Endodermal cell (in vitro differentiated cells): ENCODE measurements at regions not wholly inside any gene's neighbourhood (a gene's known extent, or its start where the extent isn't known, plus 50 kb on each side); places are given as distances from the start of the nearest gene placed in this dataset.

ENCODE experiments used
- DNase-seq: peaks from one replicate; pipeline ENCODE4 v3.0.0-alpha.2; 2017
- H3K27ac ChIP-seq: 2 replicates; pipeline ENCODE4 v1.5.1; 2013; ENCODE audit warnings: mild to moderate bottlenecking, low read depth, low read length, moderate library complexity
- H3K27me3 ChIP-seq: 2 replicates; pipeline ENCODE4 v1.6.1; 2013; ENCODE audit warnings: mild to moderate bottlenecking, low read length, moderate library complexity; ENCODE audit not compliant: insufficient read depth, control insufficient read depth, poor library complexity, severe bottlenecking
- H3K36me3 ChIP-seq: 2 replicates; pipeline ENCODE4 v1.7.0; 2013; ENCODE audit warnings: mild to moderate bottlenecking, low read length, moderate library complexity; ENCODE audit not compliant: control insufficient read depth, insufficient read depth
- H3K4me1 ChIP-seq: one replicate; pipeline ENCODE4 v1.7.0; 2013; ENCODE audit warnings: low read length; ENCODE audit not compliant: control insufficient read depth, insufficient read depth
- H3K4me3 ChIP-seq: 2 replicates; pipeline ENCODE4 v1.5.1; 2013; ENCODE audit warnings: mild to moderate bottlenecking, low read length, moderate library complexity
- H3K9ac ChIP-seq: 2 replicates; pipeline ENCODE4 v1.6.1; 2013; ENCODE audit warnings: mild to moderate bottlenecking, low read length, moderate library complexity; ENCODE audit not compliant: poor library complexity, severe bottlenecking; ENCODE audit errors: extremely low read depth
- H3K9me3 ChIP-seq: 2 replicates; pipeline ENCODE4 v1.6.1; 2013; ENCODE audit warnings: mild to moderate bottlenecking, low read length, moderate library complexity; ENCODE audit not compliant: control insufficient read depth
- H3K27ac Mint-ChIP-seq: 2 replicates; pipeline ENCODE4 v1.8.0; 2020; ENCODE audit warnings: mixed read lengths
- H3K27me3 Mint-ChIP-seq: 2 replicates; pipeline ENCODE4 v1.8.0; 2021; ENCODE audit warnings: mild to moderate bottlenecking, mixed read lengths; ENCODE audit not compliant: insufficient read depth
- H3K36me3 Mint-ChIP-seq: 2 replicates; pipeline ENCODE4 v1.8.0; 2020; ENCODE audit warnings: low read depth, mixed read lengths
- H3K4me1 Mint-ChIP-seq: 2 replicates; pipeline ENCODE4 v1.8.0; 2020; ENCODE audit warnings: mixed read lengths
- H3K4me3 Mint-ChIP-seq: 2 replicates; pipeline ENCODE4 v1.8.0; 2020; ENCODE audit warnings: mild to moderate bottlenecking, moderate library complexity, mixed read lengths
- H3K9me3 Mint-ChIP-seq: 2 replicates; pipeline ENCODE4 v1.8.0; 2020; ENCODE audit warnings: mild to moderate bottlenecking, mixed read lengths
- CTCF ChIP-seq: fragments of 200-600 bp; sonication (generic); conservative IDR thresholded peaks from 2 replicates; pipeline ENCODE4 v1.5.0; 2021; ENCODE audit warnings: antibody characterized with exemption, mild to moderate bottlenecking
- WGBS, 2 experiments: methylation state at CpG; one replicate each; pipeline versions ENCODE4 v1.1.5 to v1.1.7; 2013; ENCODE audit warnings: missing lambda C conversion rate in 2 of 2, mixed read lengths in 1 of 2; ENCODE audit not compliant: insufficient coverage in 1 of 2, insufficient read length in 1 of 2; 5-methylcytosine and 5-hydroxymethylcytosine counted together

DNA sequence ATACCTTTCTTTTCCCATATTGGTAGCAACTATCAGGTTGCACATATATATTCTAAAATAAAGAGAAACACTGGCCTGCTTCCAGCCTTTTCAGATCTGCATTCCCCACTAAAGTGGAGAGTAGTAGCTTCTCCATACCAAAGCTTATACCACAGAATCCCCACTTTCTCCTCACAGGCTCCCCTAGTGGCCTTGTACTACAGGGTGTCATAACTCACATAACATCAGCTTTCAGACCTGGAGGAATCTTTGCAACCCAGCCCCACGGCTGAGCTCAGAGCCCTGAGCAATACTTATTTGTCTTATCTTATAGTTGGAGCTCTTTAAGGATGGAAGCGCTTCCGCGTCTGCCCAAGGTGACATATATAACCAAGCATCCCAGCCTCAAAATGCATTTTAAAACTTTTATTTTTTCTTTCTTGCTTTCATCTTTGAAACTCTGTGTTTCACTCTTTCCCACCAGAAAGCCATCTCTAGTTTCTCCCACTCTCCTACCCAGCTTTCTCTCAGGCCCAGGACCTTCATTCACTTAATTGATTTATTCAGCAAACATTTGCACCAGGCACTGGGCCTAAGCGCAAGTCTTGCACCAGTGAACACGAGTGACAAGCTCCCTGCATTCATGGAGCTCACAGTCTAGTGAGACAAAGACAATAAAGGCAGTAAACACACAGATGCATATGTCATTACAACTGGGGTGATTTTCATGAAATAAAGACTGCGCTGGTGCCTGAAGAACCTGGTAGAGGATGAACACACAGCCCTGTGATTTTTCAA, 254.7 kb downstream of the IPO8 start:
- no peaks in the 10 kb centered on the region for H3K9me3 ChIP-seq
- H3K4me1 ChIP-seq, result peaks cover 9% of the 10 kb centered on the region
- no peaks in the 10 kb centered on the region for H3K36me3 Mint-ChIP-seq
- peak; percentile 98 for TF ChIP-seq CTCF
- peak; percentile 84 for DNase-seq
- H3K9ac ChIP-seq, result no peak overlapping the region
- H3K36me3 ChIP-seq, result no peaks in the 10 kb centered on the region
- H3K9me3 Mint-ChIP-seq, result no peaks in the 10 kb centered on the region
- no peaks in the 10 kb centered on the region for H3K27me3 Mint-ChIP-seq
- 92 to 94% methylated on average over 5 to 7 of the region's 7 CpGs for WGBS, 2 experiments
- no peak overlapping the region for H3K27ac Mint-ChIP-seq
- no peak overlapping the region for H3K27ac ChIP-seq
- H3K27me3 ChIP-seq, result no peaks in the 10 kb centered on the region
- H3K4me1 Mint-ChIP-seq, result peaks cover 5% of the 10 kb centered on the region
- H3K4me3 Mint-ChIP-seq, result no peak overlapping the region
- no peak overlapping the region for H3K4me3 ChIP-seq

DNA sequence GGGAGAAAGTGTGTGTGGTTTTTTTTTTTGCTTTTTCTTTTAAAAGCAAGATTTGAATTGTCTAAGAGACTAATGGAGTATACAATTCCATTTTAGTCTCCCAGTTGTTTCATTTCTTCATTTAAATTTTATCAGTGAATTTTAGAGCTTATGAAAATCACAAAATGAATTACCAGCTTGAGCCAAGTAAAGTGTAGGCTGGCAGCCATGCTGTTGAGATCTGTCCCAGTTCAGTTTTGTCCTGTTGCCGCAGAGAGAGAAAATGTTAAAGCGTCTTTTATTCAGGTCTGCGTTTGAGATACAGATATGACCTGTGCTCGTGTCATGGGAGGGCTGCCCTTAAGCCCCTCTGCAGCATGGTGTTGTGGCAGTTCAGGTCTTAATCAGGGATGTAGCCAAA, 256.5 kb downstream of the IPO8 start:
- no peaks in the 10 kb centered on the region for H3K9me3 ChIP-seq
- H3K4me3 ChIP-seq, result no peak overlapping the region
- no peak overlapping the region for H3K9ac ChIP-seq
- Mint-ChIP-seq H3K36me3 (no peaks in the 10 kb centered on the region), H3K4me1 (peaks cover 5% of the 10 kb centered on the region), H3K4me3 (no peak overlapping the region), H3K27me3 (no peaks in the 10 kb centered on the region), H3K27ac (no peak overlapping the region), H3K9me3 (peaks cover 2% of the 10 kb centered on the region)
- no peaks in the 10 kb centered on the region for H3K27me3 ChIP-seq
- no peaks in the 10 kb centered on the region for H3K36me3 ChIP-seq
- no peak overlapping the region for H3K27ac ChIP-seq
- peaks cover 9% of the 10 kb centered on the region for H3K4me1 ChIP-seq
- no peak for TF ChIP-seq CTCF
- 71 to 76% methylated on average over 4 of the region's 4 CpGs for WGBS, 2 experiments
- DNase-seq, result no peak

GRCh38 chr12:30438601-30439041, 257.0 kb downstream of the IPO8 start:
- no peaks in the 10 kb centered on the region for H3K36me3 Mint-ChIP-seq

More at GRCh38 chr12:30438601-30439041, 257.0 kb downstream of the IPO8 start:
- TF ChIP-seq CTCF, result no peak
- no peak overlapping the region for H3K27ac Mint-ChIP-seq
- WGBS, 2 experiments, result 92% methylated on average over 1 of the region's 1 CpG; no CpG with 5 or more reads in 1 of the 2 experiments
- H3K4me1 Mint-ChIP-seq, result peaks cover 5% of the 10 kb centered on the region
- Histone ChIP-seq H3K27ac (no peak overlapping the region), H3K27me3 (no peaks in the 10 kb centered on the region), H3K4me3 (no peak overlapping the region), H3K9me3 (no peaks in the 10 kb centered on the region), H3K36me3 (no peaks in the 10 kb centered on the region), H3K9ac (no peak overlapping the region), H3K4me1 (peaks cover 9% of the 10 kb centered on the region)
- H3K27me3 Mint-ChIP-seq, result no peaks in the 10 kb centered on the region
- no peak for DNase-seq
- H3K4me3 Mint-ChIP-seq, result no peak overlapping the region
- H3K9me3 Mint-ChIP-seq, result peaks cover 4% of the 10 kb centered on the region
